Adrenal gland (tissue), 9 donors: ENCODE measurements at regions not wholly inside any gene's neighbourhood (a gene's known extent, or its start where the extent isn't known, plus 50 kb on each side); places are given as distances from the start of the nearest gene placed in this dataset.

Experiments
- DNase-seq, 7 donors: peaks; one replicate each; pipeline ENCODE4 v3.0.0-alpha.2; 2019 to 2020
- H3K27ac ChIP-seq, 5 donors: fragments of 200-600 bp; sonication (generic) in 4 of 5; 1 replicate in 3 of 5; 2 replicates in 2 of 5; pipeline versions ENCODE4 v1.5.1 to v1.8.0; 2016 to 2020; ENCODE audit warnings: mild to moderate bottlenecking in 1 of 5
- H3K27me3 ChIP-seq: fragments of 200-600 bp; 2 replicates; pipeline ENCODE4 v1.8.0; 2021
- H3K36me3 ChIP-seq, 2 donors: fragments of 200-600 bp; replicated peaks in 1 of 2; 1 replicate in 1 of 2; 2 replicates in 1 of 2; pipeline versions ENCODE4 v1.5.1 to v1.8.0; 2018 to 2022
- H3K4me1 ChIP-seq, 2 donors: fragments of 200-600 bp; replicated peaks in 1 of 2; 1 replicate in 1 of 2; 2 replicates in 1 of 2; pipeline versions ENCODE4 v1.5.1 to v1.8.0; 2018 to 2021
- H3K4me3 ChIP-seq, 4 donors: fragments of 200-600 bp; sonication (generic) in 3 of 4; one replicate each; pipeline ENCODE4 v1.5.1; 2016 to 2018
- H3K9me3 ChIP-seq, 3 donors: fragments of 200-600 bp; sonication (generic) in 1 of 3; replicated peaks in 1 of 3; 1 replicate in 2 of 3; 2 replicates in 1 of 3; pipeline versions ENCODE4 v1.5.1 to v1.8.0; 2016 to 2021
- CTCF ChIP-seq, 6 experiments: fragments of 450-650 bp in 4 of 6; fragments of 200-600 bp in 2 of 6; sonication (generic) in 1 of 6; IDR thresholded peaks; 1 replicate in 5 of 6; 2 replicates in 1 of 6; pipeline versions ENCODE4 v1.5.1 to v1.8.0; 2016 to 2021; ENCODE audit warnings: antibody characterized with exemption in 6 of 6, mild to moderate bottlenecking in 2 of 6, moderate library complexity in 1 of 6
- POLR2A ChIP-seq, 2 donors: fragments of 450-650 bp; IDR thresholded peaks; one replicate each; pipeline ENCODE4 v1.6.1; 2017; ENCODE audit warnings: antibody characterized with exemption in 2 of 2, mild to moderate bottlenecking in 2 of 2, moderate library complexity in 1 of 2
- WGBS, 4 donors: extraction: QIAGEN DNeasy Blood & Tissue Kit in 2 of 4; methylation state at CpG; one replicate each; pipeline versions ENCODE4 v1.1.5 to v1.1.7; 2013 to 2017; 5-methylcytosine and 5-hydroxymethylcytosine counted together
- intact Hi-C, 2 donors: fragments of 100-400 bp; cut with DNase I; formaldehyde crosslinking; loops; one replicate each; pipeline versions ENCODE4 v1.14.1 to v1.15.0; 2022 to 2023
- donor health status: healthy with polysubstance abuse.
- donor health status: Bipolar disorder and iron deficiency.
- donor health status: DM: yes; HTN: yes; CAD: no.
- donor health status: DM: no; HTN: no; CAD: no.
- donor health status: DM: no; HTN: no; CAD: no.

DNA sequence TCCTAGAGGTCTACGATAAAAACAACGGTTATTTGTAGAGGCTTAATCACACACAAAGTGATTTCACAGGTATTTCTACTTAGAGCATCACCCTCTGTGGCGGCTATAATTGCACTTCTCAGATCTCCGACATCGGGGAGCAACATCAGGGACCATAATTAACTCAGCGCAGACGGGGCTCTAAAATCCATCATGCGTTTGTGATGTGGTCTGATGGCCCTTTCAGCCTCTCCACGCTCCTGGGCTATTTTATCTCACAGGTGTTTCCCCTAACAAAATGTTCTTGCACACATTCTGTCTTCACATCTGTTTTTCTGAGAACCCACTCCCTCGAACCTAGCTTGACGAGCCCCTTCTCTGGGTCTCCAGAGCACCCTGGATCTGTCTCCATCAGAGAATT, 146.3 kb upstream of the DUSP10 start:
- TF ChIP-seq CTCF (IDR thresholded peaks at IDR 0.05) (no peak), POLR2A (IDR thresholded peaks at IDR 0.05) (no peak)
- Histone ChIP-seq H3K27me3 (no peaks in the 10 kb centered on the region), H3K36me3 (no peaks in the 10 kb centered on the region), H3K4me1 (no peaks in the 10 kb centered on the region), H3K9me3 (no peaks in the 10 kb centered on the region), H3K27ac (no peak overlapping the region), H3K4me3 (no peak overlapping the region)
- WGBS, 4 donors, result 85 to 86% (median 85%) methylated on average over 11 of the region's 11 CpGs
- intact Hi-C loops, result loop anchor here in 1 of 2 donors (10.0 kb wide), 1 partner anchor 143 kb away; the partner anchor contains the start of gene DUSP10
- no peak for DNase-seq

DNA sequence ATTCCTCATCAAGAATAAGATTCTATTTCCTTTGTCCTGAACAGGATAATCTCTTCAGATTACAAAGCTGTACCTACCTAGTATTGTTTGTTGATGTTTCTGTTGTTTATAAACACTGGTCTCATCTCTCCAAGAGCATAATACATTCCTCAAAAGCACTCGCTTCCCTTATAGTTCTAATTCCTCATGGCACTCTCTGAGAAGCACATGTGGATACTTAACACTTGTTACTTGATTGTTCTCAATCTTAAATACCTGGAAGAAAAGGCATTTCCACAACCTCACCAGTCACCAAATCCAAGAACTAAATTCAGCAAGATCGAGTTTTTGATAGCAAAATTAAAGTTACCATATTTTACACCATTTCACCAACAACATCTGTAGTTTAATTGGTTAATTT, 145.9 kb upstream of the DUSP10 start:
- intact Hi-C loops, result loop anchor here in 1 of 2 donors (10.0 kb wide), 1 partner anchor 143 kb away; the partner anchor contains the start of gene DUSP10
- 88 to 92% (median 90%) methylated on average over 2 of the region's 2 CpGs for WGBS, 4 donors
- H3K4me3 ChIP-seq, result no peak overlapping the region
- H3K36me3 ChIP-seq, result no peaks in the 10 kb centered on the region
- no peak overlapping the region for H3K27ac ChIP-seq
- TF ChIP-seq POLR2A (IDR thresholded peaks at IDR 0.05), result no peak
- no peak for TF ChIP-seq CTCF (IDR thresholded peaks at IDR 0.05)
- no peak for DNase-seq
- no peaks in the 10 kb centered on the region for H3K9me3 ChIP-seq
- no peaks in the 10 kb centered on the region for H3K27me3 ChIP-seq
- no peaks in the 10 kb centered on the region for H3K4me1 ChIP-seq

GRCh38 chr1:221887415-221887746, 145.5 kb upstream of the DUSP10 start:
- 48 to 82% (median 69%) methylated on average over 3 of the region's 3 CpGs for WGBS, 4 donors
- no peaks in the 10 kb centered on the region for H3K9me3 ChIP-seq
- no peak for DNase-seq
- H3K36me3 ChIP-seq, result no peaks in the 10 kb centered on the region
- H3K4me1 ChIP-seq, result no peaks in the 10 kb centered on the region
- no peaks in the 10 kb centered on the region for H3K27me3 ChIP-seq
- no peak overlapping the region for H3K4me3 ChIP-seq
- intact Hi-C loops, result loop anchor here in 1 of 2 donors (10.0 kb wide), 1 partner anchor 143 kb away; the partner anchor contains the start of gene DUSP10
- H3K27ac ChIP-seq, result no peak overlapping the region
- TF ChIP-seq POLR2A (IDR thresholded peaks at IDR 0.05) (no peak), CTCF (IDR thresholded peaks at IDR 0.05) (no peak)

GRCh38 chr1:221886743-221887414, 145.0 kb upstream of the DUSP10 start:
- Histone ChIP-seq H3K4me1 (no peaks in the 10 kb centered on the region), H3K27ac (no peak overlapping the region), H3K4me3 (no peak overlapping the region), H3K9me3 (no peaks in the 10 kb centered on the region), H3K27me3 (no peaks in the 10 kb centered on the region), H3K36me3 (no peaks in the 10 kb centered on the region)
- no peak for TF ChIP-seq CTCF (IDR thresholded peaks at IDR 0.05)
- intact Hi-C loops, result loop anchor here in 1 of 2 donors (10.0 kb wide), 1 partner anchor 142 kb away; the partner anchor contains the start of gene DUSP10
- DNase-seq, result peak; percentile 68 to 90 (median 87)
- WGBS, 4 donors, result 38 to 49% (median 41%) methylated on average over 7 of the region's 7 CpGs
